Astrocyte of the spinal cord (primary cell): ENCODE measurements at regions not wholly inside any gene's neighbourhood (a gene's known extent, or its start where the extent isn't known, plus 50 kb on each side); places are given as distances from the start of the nearest gene placed in this dataset.

ENCODE experiments used
- DNase-seq: peaks from one replicate; pipeline ENCODE4 v3.0.0; 2011; ENCODE audit warnings: low read depth, low spot score
- H3K4me3 ChIP-seq: 2 replicates; pipeline ENCODE4 v1.5.1; 2011; ENCODE audit warnings: low read depth, mild to moderate bottlenecking, low read length, moderate library complexity
- CTCF ChIP-seq: IDR thresholded peaks from 2 replicates; pipeline ENCODE4 v1.5.1; 2012; ENCODE audit warnings: low read depth, mild to moderate bottlenecking, low read length, inconsistent platforms
- in situ Hi-C: cut with HindIII; loops from 2 replicates; pipeline ENCODE4 v1.10.0; 2017; ENCODE audit warnings: low sequenced_read_pairs

DNA sequence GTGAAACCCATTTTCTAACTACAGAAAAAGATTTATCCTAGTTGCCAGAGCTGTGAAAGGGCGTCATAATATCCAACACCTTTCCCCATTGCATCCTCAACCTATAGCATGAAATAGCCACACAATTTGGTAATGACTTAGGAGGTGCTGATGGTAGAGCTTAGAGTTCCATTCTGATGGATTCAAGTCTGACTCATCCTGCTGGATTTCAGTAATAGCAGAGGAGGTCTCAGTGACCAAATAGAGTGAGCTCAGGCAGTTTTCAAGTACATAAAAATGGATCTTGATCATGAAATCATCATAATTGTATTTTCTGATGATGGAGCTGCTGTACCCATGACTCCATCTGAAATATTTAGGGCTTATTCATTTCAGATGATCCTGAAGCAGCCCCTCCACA is 270.7 kb upstream of the KLHL29 start:
- H3K4me3 ChIP-seq = no peak overlapping the region
- in situ Hi-C loops = no loop called here
- DNase-seq = no peak
- no peak for TF ChIP-seq CTCF

DNA sequence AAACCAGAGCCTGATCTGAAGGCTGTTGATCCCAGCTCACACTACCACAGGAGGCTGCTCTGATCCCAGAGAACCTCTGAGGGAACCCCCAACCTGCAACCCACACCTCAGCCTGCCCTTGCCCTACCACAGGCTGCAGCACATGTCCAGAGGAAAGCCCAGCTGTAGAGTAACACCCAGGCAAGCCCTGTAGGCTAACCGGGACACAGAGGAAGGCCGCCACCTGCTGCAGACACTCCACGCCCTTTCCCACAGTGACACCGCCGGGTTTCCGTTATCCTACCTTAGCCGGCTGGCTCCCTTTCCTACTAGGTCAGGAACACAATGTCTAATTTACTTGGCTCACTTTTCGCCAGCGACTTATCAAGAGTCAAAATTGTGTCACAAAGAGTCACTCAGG is 266.7 kb upstream of the KLHL29 start:
- no peak for TF ChIP-seq CTCF
- DNase-seq = no peak
- in situ Hi-C loops = no loop called here
- no peak overlapping the region for H3K4me3 ChIP-seq

- DNase-seq = no peak
- no peak for TF ChIP-seq CTCF
- in situ Hi-C loops = no loop called here
- H3K4me3 ChIP-seq = no peak overlapping the region
Measured at GRCh38 chr2:23118894-23119293, 266.1 kb upstream of the KLHL29 start.

DNA sequence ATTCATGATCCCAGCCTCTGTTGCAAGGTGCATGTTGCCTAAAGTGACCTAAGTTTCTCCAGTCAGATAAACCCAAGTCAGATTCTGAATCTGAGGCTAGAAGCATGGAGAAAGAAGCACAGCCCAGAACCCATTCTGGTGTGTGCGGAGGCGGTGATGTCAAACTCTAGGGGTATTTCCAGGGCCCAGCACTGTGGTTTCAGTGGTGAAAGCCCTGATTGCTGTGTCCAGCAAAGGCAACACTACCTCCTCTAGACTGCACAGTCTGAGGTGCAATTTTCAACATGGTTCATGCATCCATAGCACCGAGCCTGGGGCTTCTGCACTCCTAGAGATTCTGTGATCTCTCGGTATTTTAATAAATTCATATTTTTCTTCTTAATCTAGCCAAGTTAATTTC is 264.8 kb upstream of the KLHL29 start:
- in situ Hi-C loops = no loop called here
- no peak for TF ChIP-seq CTCF
- no peak overlapping the region for H3K4me3 ChIP-seq
- DNase-seq = no peak

DNA sequence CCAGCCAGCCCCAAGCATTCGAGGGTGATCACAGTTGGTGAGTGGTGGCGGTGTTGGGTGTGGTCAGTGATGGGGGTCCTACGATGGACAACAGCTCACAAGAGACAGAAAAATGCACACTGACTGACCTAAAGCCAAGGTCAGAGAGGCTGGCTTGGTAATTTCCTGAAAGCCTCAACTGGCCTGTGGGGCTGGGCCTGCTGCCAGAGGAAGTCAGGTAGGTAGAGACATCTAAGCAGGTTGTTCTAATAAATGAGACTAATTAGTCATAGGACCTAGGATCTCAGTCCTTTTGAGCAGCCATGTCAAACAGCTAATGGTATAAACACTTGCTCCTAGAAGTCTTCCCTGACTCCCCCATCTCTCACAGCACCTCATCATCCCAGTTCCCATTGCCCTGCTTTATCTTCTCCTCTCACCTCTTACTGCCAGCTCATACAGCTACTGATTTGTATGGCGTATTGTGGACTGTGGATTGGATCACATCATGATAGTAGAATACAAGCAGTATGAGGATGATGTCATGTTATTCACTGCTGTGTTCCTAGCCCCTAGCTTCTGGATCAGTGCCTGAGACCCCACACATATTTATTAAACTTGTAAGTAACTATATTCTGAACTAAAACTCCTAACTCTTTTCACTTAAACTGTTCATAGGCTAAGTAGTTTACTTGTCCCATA is 262.9 kb upstream of the KLHL29 start:
- H3K4me3 ChIP-seq = no peak overlapping the region
- no peak for DNase-seq
- in situ Hi-C loops = no loop called here
- TF ChIP-seq CTCF = no peak

DNA sequence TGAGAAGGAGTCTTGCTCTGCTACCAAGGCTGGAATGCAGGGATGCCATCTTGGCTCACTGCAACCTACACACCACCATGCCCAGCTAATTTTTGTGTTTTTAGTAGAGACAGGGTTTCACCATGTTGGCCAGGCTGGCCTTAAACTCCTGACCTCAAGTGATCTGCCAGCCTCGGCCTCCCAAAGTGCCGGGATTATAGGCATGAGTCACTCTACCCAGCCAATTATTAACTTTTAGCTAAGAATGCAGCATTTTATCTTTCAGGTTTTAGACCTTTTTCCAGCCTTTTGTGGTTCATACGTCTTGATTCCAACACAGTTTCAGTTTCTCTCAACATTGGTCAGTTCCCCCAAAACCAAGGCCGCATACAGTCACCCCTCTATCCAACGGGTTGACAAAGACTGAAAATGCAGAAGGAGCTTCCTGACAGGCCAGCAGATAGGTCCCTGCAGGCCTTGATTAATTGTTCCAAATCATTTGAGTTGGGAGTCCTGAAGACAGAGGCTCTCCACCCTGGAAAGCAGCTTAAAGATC is 262.2 kb upstream of the KLHL29 start:
- no peak overlapping the region for H3K4me3 ChIP-seq
- in situ Hi-C loops = no loop called here
- no peak for TF ChIP-seq CTCF
- DNase-seq = no peak
